Coronary artery (tissue), 2 donors: ENCODE measurements at regions not wholly inside any gene's neighbourhood (a gene's known extent, or its start where the extent isn't known, plus 50 kb on each side); places are given as distances from the start of the nearest gene placed in this dataset.

Experiments
- DNase-seq: peaks from one replicate; pipeline ENCODE4 v3.0.0-alpha.2; 2017; ENCODE audit warnings: low spot score
- H3K27ac ChIP-seq, 2 donors: fragments of 200-600 bp; sonication (generic); one replicate each; pipeline ENCODE4 v1.5.1; 2016 to 2019
- H3K4me3 ChIP-seq: fragments of 200-600 bp; sonication (generic); 2 replicates; pipeline ENCODE4 v1.5.1; 2016; ENCODE audit warnings: mild to moderate bottlenecking, moderate library complexity
- CTCF ChIP-seq: fragments of 200-600 bp; sonication (generic); IDR thresholded peaks from one replicate; pipeline ENCODE4 v1.5.1; 2019; ENCODE audit warnings: antibody characterized with exemption

DNA sequence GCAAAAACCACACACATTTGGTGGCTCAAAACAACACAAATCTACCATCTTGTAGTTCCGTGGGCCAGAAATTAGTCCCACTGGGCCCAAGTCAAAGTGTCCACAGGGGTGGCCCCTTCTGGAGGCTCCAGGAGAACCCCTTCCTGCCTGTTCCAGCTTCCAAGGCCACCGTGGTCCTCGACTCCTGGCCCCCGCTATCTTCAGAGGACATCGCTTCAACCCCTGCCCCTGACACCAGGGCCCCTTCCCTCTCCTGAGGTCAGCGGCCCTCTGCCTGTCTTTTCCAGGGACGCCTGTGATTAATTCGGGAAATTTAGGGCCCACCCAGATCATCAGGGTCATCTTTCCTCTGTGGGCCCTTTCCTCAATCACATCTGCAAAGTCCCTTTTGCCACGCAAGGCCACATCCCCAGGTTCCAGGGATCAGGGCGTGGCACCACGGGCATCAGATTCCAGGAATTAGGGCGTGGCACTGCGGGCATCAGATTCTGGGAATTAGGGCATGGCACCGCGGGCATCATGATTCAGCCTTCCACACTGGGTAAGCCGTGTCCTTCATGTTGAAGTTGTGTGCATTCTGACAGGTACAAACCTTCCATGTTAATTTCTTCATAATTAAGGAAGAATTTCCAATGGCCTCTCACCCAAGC is 59.9 kb upstream of the SMOC2 start:
- no peak overlapping the region for H3K4me3 ChIP-seq
- no peak for TF ChIP-seq CTCF
- DNase-seq = no peak
- no peak overlapping the region for H3K27ac ChIP-seq

GRCh38 chr6:168381726-168382458 is 59.1 kb upstream of the SMOC2 start:
- TF ChIP-seq CTCF = no peak
- no peak overlapping the region for H3K27ac ChIP-seq
- H3K4me3 ChIP-seq = no peak overlapping the region
- DNase-seq = no peak

DNA sequence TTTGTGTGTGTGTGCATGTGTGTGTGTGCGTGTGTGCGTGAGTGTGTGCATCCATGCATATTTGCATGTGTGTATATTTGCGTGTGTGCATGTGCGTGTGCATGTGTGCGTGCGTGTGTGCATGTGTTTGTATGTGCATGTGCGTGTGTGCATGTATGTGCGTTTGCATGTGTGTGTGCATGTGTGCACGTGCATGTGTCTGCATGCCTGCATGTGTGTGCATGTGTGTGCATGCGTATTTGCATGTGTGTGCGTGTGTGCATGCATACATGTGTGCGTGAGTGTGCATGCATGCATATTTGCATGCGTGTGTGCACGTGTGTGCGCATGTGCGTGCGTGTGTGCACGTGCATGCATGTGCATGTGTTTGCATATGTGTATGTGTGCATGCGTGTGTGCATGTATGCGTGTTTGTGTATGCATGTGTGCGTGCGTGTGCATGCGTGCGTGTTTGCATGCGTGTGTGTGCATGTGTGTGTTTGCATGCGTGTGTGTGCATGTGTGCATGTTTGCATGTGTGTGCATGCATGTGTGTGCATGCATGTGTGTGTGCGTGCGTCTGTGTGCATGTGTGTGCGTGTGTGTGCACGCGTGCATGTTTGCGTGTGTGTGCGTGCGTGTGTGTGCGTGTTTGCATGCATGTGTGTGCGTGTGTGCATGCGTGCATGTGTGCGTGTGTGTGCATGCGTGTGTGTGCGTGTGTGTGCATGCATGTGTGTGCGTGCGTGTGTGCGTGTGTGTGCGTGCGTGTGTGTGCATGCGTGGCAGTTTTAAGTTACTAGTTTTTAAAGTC is 57.7 kb upstream of the SMOC2 start:
- no peak for DNase-seq
- Histone ChIP-seq H3K4me3 (no peak overlapping the region), H3K27ac (no peak overlapping the region)
- no peak for TF ChIP-seq CTCF

DNA sequence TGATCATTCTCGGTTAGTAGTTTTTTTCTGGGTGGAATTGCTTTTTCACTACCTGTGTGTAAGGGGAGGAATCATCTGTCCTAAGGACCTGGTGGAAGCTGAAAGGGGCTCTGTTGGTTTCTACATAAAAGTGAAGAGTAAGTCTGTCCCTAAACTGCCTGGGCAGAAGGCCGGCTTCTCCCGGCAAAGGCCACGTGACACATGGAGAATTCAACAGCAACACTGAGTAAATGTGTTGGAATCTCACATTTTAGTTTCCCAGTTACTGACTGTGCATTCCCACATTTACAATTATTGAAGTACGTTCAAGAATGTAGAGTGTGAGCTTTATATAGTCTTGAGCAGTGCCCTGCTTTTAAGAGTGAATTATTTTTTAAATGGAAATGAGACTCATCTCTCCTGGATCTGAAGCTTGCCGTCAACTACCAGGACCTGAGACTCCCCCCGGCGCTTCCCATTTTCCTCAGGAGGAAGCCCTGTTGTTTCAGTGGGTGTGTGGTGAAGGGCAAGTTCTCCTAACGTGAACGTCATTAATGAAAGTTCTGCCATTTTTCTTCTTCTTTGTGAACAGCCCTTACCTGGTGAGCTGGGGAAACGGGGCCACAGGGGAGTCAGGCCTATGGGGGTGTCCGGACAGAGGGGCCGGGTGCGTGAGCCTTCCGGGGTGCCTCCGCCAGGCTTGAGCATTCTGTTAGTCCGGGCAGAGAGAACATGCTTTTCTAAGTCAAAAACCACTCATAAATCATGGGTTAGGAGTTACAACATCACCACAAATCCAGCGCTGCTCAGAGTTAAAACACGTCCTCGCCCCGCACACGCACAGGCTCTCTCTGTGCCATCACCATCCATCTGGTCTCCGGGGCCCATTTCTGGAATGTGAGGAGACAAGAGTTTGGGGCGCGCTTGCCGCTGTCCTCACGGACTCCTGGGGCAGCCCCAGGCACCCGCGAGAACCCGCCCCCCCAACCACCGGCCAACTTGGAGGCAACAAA is 56.6 kb upstream of the SMOC2 start:
- H3K27ac ChIP-seq = no peak overlapping the region
- H3K4me3 ChIP-seq = no peak overlapping the region
- no peak for TF ChIP-seq CTCF
- DNase-seq = no peak

GRCh38 chr6:168385037-168385759 is 55.8 kb upstream of the SMOC2 start:
- DNase-seq = no peak
- Histone ChIP-seq H3K4me3 (no peak overlapping the region), H3K27ac (no peak overlapping the region)
- no peak for TF ChIP-seq CTCF
